Activated CD8-positive, alpha-beta T cell treated with anti-CD3 and anti-CD28 coated beads for 36 hours (primary cell): ENCODE measurements at regions not wholly inside any gene's neighbourhood (a gene's known extent, or its start where the extent isn't known, plus 50 kb on each side); places are given as distances from the start of the nearest gene placed in this dataset.
"Not testable (repeated sequence)": the region's sequence is repeated elsewhere in the genome, so short reads cannot be mapped to it uniquely, and the experiment has no call there.

Source experiments
- ATAC-seq: fragments of 200-7000 bp; cut with Tn5 transposase; one replicate; pipeline ENCODE4 v1.10.0; 2021; ENCODE audit warnings: mild to moderate bottlenecking, moderate library complexity
- CTCF ChIA-PET: fragments of 350-600 bp; sonication (Branson Sonifier 250); formaldehyde crosslinking; loops from one replicate; lab custom pipeline; 2021; ENCODE audit warnings: antibody characterized with exemption; lab: Charles Lee
- POLR2A ChIA-PET: fragments of 350-600 bp; sonication (Branson Sonifier 250); formaldehyde crosslinking; loops from one replicate; lab custom pipeline; 2021; ENCODE audit warnings: antibody characterized with exemption; lab: Charles Lee
- DNase-seq: peaks from one replicate; pipeline ENCODE4 v3.0.0-alpha.2; 2020
- H3K27ac Mint-ChIP-seq: one replicate; pipeline ENCODE4 v1.8.0; 2021; ENCODE audit warnings: mild to moderate bottlenecking, mixed read lengths
- H3K27me3 Mint-ChIP-seq: one replicate; pipeline ENCODE4 v1.8.0; 2021; ENCODE audit warnings: mixed read lengths
- H3K36me3 Mint-ChIP-seq: one replicate; pipeline ENCODE4 v1.8.0; 2021; ENCODE audit warnings: low read depth, mixed read lengths
- H3K4me1 Mint-ChIP-seq: one replicate; pipeline ENCODE4 v1.8.0; 2021; ENCODE audit warnings: low read depth, mixed read lengths
- H3K4me3 Mint-ChIP-seq: one replicate; pipeline ENCODE4 v1.8.0; 2021; ENCODE audit warnings: mild to moderate bottlenecking, moderate library complexity, mixed read lengths
- H3K9me3 Mint-ChIP-seq: one replicate; pipeline ENCODE4 v1.8.0; 2021; ENCODE audit warnings: mixed read lengths
- CTCF ChIP-seq: fragments of 200-600 bp; IDR thresholded peaks from one replicate; pipeline ENCODE4 v1.8.0; 2022; ENCODE audit warnings: antibody characterized with exemption, mild to moderate bottlenecking
- intact Hi-C: fragments of 100-400 bp; cut with micrococcal nuclease; formaldehyde crosslinking; loops from one replicate; pipeline ENCODE4 v1.10.0; 2022

DNA sequence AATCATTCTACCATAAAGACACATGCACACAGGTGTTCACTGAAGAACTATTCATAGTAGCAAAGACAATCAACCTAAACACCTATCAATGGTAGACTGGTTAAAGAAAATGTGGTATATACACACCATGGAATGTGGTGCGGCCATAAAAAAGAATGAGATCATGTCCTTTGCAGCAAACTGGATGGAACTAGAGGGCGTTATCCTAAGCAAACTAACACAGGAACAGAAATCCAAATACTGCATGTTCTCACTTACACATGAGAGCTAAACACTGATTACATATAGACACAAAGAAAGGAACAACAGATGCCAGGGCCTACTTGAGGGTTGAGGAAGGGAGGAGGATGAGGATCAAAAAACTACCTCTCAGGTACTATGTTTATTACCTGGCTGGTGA is 103.8 kb downstream of the DRD1 start:
- Mint-ChIP-seq H3K9me3 (peaks cover under 1% of the 10 kb centered on the region), H3K4me3 (no peak overlapping the region), H3K4me1 (no peaks in the 10 kb centered on the region), H3K27ac (no peak overlapping the region), H3K27me3 (peaks cover 8% of the 10 kb centered on the region), H3K36me3 (no peaks in the 10 kb centered on the region)
- no peak for ATAC-seq
- DNase-seq = no peak
- POLR2A ChIA-PET = no interaction called here
- CTCF ChIA-PET = no interaction called here
- intact Hi-C loops = no loop called here
- TF ChIP-seq CTCF = no peak

DNA sequence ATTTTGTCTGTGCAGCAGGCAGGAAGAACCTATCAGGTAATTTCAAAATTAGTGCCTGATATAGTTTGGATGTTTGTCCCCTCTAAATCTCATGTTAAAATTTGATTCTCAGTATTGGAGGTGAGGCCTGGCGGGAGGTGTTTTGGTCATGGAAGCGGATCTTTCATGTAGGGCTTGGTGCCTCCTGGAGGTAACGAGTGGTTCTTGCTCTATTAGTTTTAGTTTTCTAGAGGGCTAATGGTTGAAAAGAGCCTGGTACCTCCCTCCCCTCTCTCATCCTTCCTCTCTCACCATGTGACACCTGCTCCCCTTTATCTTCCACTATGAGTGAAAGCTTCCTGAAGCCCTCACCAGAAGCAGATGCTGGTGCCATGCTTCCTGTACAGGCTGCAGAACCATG is 106.3 kb downstream of the DRD1 start:
- ATAC-seq (no peak), DNase-seq (no peak)
- ChIA-PET POLR2A (no interaction called here), CTCF (interaction anchor here (0.6 kb wide), 1 partner anchor 268 kb away, joined by 3 read pairs; no protein-coding TSS in a partner anchor)
- no peak overlapping the region for H3K4me3 Mint-ChIP-seq
- no peaks in the 10 kb centered on the region for H3K4me1 Mint-ChIP-seq
- peaks cover 2% of the 10 kb centered on the region for H3K27me3 Mint-ChIP-seq
- H3K27ac Mint-ChIP-seq = no peak overlapping the region
- intact Hi-C loops = no loop called here
- no peak for TF ChIP-seq CTCF
- H3K36me3 Mint-ChIP-seq = no peaks in the 10 kb centered on the region
- no peaks in the 10 kb centered on the region for H3K9me3 Mint-ChIP-seq

DNA sequence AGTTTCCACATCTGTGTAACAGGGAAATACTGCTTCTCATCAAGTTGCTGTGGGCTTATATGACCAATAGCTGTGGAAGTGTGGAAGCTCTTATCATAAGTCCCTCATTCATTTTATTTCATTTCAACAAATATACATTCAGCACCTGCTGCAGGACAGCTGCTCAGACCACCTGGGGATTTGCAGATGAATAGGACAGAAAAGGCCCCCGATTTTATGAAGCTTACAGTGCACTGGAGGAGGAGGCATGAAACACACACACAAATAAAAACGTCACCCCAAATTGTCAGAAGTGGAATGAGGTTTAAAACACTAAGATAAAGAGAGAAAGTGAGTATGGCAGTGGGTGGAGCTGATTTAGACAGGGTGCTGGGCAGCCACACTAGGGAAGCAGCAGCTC is 107.2 kb downstream of the DRD1 start:
- H3K9me3 Mint-ChIP-seq = no peaks in the 10 kb centered on the region
- no peak overlapping the region for H3K27ac Mint-ChIP-seq
- intact Hi-C loops = no loop called here
- POLR2A ChIA-PET = no interaction called here
- DNase-seq (no peak), ATAC-seq (no peak)
- no peak for TF ChIP-seq CTCF
- H3K27me3 Mint-ChIP-seq = peaks cover 2% of the 10 kb centered on the region
- H3K4me3 Mint-ChIP-seq = no peak overlapping the region
- H3K36me3 Mint-ChIP-seq = no peaks in the 10 kb centered on the region
- no peaks in the 10 kb centered on the region for H3K4me1 Mint-ChIP-seq
- CTCF ChIA-PET = no interaction called here

DNA sequence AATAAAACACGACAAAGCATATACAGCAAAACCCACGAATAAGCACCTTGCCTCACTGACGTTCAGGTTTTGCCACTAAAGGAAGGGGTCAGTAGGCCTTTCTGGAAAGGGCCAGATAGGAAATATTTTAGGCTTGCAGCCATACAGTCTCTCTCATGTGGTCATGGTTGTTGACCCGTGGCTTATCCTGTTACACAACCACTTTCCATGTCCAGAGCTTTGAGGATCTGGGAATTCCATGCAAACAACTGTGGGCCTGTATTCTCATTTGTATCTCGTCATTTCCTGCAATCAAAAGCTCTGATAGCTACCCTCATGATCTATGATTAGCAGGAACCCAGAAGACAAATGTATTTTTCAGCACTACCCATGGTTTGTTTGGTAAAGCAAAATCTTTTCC is 108.3 kb downstream of the DRD1 start:
- intact Hi-C loops = no loop called here
- H3K36me3 Mint-ChIP-seq = no peaks in the 10 kb centered on the region
- POLR2A ChIA-PET = no interaction called here
- CTCF ChIA-PET = no interaction called here
- no peak overlapping the region for H3K4me3 Mint-ChIP-seq
- H3K27me3 Mint-ChIP-seq = peaks cover 2% of the 10 kb centered on the region
- no peak for DNase-seq
- H3K4me1 Mint-ChIP-seq = no peaks in the 10 kb centered on the region
- ATAC-seq = no peak
- H3K27ac Mint-ChIP-seq = no peak overlapping the region
- H3K9me3 Mint-ChIP-seq = no peaks in the 10 kb centered on the region
- no peak for TF ChIP-seq CTCF

DNA sequence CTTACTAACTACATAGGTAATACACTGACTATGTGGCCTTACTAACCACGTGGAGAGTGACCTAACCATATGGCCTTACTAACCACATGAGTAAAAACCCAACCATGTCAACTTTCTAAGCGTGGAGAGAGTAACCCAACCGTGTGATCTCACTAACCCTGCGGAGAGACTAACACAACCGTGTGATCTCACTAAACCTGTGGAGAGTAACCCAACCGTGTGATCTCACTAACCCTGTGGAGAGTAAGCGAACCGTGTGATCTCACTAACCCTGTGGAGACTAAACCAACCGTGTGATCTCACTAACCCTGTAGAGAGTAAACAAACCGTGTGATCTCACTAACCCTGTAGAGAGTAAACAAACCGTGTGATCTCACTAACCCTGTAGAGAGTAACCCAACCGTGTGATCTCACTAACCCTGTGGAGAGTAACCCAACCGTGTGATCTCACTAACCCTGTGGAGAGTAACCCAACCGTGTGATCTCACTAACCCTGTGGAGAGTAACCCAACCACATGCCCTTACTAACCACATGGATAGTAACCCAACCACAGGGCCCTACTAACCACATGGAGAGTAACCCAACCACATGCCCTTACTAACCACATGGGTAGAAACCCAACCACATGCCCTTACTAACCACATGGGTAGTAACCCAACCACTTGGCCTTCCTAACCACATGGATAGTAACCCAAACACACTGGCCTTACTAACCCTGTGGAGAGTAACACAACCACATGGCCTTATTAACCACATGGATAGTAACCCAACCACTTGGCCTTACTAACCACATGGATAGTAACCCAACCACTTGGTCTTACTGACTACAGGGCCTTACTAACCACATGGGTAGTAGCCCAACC is 112.6 kb downstream of the DRD1 start:
- peak; percentile 3 for DNase-seq
- intact Hi-C loops, H3K27me3 Mint-ChIP-seq, H3K27ac Mint-ChIP-seq, H3K9me3 Mint-ChIP-seq, ATAC-seq, CTCF ChIA-PET, H3K36me3 Mint-ChIP-seq, H3K4me3 Mint-ChIP-seq, H3K4me1 Mint-ChIP-seq, POLR2A ChIA-PET: not testable (repeated sequence)
